Gastrocnemius medialis (tissue), 4 donors: ENCODE measurements at regions not wholly inside any gene's neighbourhood (a gene's known extent, or its start where the extent isn't known, plus 50 kb on each side); places are given as distances from the start of the nearest gene placed in this dataset.

ENCODE experiments used
- CTCF ChIP-seq, 5 experiments: fragments of 450-650 bp in 3 of 5; fragments of 200-600 bp in 2 of 5; sonication (generic) in 2 of 5; IDR thresholded peaks in 4 of 5; conservative IDR thresholded peaks in 1 of 5; 1 replicate in 4 of 5; 2 replicates in 1 of 5; pipeline ENCODE4 v1.5.1; 2016 to 2019; ENCODE audit warnings: antibody characterized with exemption in 5 of 5, mild to moderate bottlenecking in 3 of 5, moderate library complexity in 3 of 5
- POLR2A ChIP-seq, 2 donors: fragments of 450-650 bp; IDR thresholded peaks; one replicate each; pipeline ENCODE4 v1.6.1; 2017; ENCODE audit warnings: antibody characterized with exemption in 2 of 2, mild to moderate bottlenecking in 2 of 2, moderate library complexity in 2 of 2

GRCh38 chr4:124104101-124104500 lies 608.4 kb downstream of the ANKRD50 start:
- TF ChIP-seq POLR2A (IDR thresholded peaks at IDR 0.05) (no peak), CTCF (IDR thresholded peaks at IDR 0.05 in 4 of 5, conservative IDR thresholded peaks at IDR 0.05 in 1 of 5) (no peak)
